ENCODE measurements at regions not wholly inside any gene's neighbourhood (a gene's known extent, or its start where the extent isn't known, plus 50 kb on each side); places are given as distances from the start of the nearest gene placed in this dataset.

GRCh38 chr1:234698686-234699085, 88.7 kb upstream of the IRF2BP2 start:
- DNase-seq: no peak
- no peaks in the 10 kb centered on the region for H3K27me3 ChIP-seq (replicated peaks)
- in situ Hi-C loops (cut with HindIII; ENCODE audit: low pct_ligation_motif_present, low sequenced_read_pairs): no loop called here
- H3K27ac ChIP-seq: no peak overlapping the region
- TF ChIP-seq, protein P1, sequence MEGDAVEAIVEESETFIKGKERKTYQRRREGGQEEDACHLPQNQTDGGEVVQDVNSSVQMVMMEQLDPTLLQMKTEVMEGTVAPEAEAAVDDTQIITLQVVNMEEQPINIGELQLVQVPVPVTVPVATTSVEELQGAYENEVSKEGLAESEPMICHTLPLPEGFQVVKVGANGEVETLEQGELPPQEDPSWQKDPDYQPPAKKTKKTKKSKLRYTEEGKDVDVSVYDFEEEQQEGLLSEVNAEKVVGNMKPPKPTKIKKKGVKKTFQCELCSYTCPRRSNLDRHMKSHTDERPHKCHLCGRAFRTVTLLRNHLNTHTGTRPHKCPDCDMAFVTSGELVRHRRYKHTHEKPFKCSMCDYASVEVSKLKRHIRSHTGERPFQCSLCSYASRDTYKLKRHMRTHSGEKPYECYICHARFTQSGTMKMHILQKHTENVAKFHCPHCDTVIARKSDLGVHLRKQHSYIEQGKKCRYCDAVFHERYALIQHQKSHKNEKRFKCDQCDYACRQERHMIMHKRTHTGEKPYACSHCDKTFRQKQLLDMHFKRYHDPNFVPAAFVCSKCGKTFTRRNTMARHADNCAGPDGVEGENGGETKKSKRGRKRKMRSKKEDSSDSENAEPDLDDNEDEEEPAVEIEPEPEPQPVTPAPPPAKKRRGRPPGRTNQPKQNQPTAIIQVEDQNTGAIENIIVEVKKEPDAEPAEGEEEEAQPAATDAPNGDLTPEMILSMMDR (IDR thresholded peaks at IDR 0.05; ENCODE audit: low read depth, low read length, missing control alignments): no peak
- H3K36me3 ChIP-seq (replicated peaks): no peaks in the 10 kb centered on the region
- no peak overlapping the region for H3K4me3 ChIP-seq (ENCODE audit: low read depth, low read length)

DNA sequence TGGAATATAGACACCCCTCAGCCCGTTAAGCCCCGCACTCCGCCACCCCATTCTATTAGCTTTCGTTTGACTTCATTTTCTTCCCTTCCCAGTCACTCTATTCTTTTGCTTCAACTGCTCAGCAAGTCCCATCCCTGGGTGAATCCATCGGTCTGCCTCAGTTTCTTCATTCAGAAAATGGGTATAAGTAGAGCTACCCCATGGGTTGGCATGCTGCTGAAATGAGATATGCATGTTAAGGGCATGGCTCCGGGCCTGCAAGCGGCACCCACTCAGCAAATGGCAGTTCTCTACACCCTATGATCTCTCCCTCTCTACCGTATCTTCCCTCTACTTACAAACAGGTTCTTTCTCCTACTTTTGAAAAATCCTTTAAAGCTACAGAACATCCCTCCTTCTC, 87.8 kb upstream of the IRF2BP2 start:
- no peaks in the 10 kb centered on the region for H3K27me3 ChIP-seq (replicated peaks)
- no peak overlapping the region for H3K27ac ChIP-seq
- TF ChIP-seq, protein P1 (IDR thresholded peaks at IDR 0.05; ENCODE audit: low read depth, low read length, missing control alignments): no peak
- DNase-seq: no peak
- in situ Hi-C loops (cut with HindIII; ENCODE audit: low pct_ligation_motif_present, low sequenced_read_pairs): no loop called here
- H3K36me3 ChIP-seq (replicated peaks): no peaks in the 10 kb centered on the region
- H3K4me3 ChIP-seq (ENCODE audit: low read depth, low read length): no peak overlapping the region

DNA sequence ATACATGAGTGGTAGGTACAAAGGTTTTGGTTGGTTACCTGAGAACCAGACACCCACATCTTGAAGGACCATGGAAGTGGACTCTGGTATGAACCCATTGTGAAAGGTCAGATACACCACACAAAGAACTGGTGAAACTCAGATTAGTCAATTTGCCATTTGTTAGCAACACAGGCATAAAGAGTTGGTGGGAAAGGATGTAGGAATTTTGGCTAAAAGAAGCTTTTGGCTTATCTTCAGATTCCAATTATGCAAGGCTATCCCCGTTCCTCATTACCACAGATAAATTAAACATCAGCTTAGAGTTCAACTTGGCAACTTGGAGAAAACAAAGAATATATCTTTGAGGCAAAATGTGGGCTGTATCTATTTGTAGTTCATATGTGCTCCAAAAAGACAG, 87.0 kb upstream of the IRF2BP2 start:
- DNase-seq: no peak
- H3K27me3 ChIP-seq (replicated peaks): no peaks in the 10 kb centered on the region
- no peaks in the 10 kb centered on the region for H3K36me3 ChIP-seq (replicated peaks)
- in situ Hi-C loops (cut with HindIII; ENCODE audit: low pct_ligation_motif_present, low sequenced_read_pairs): no loop called here
- no peak overlapping the region for H3K4me3 ChIP-seq (ENCODE audit: low read depth, low read length)
- TF ChIP-seq, protein P1 (IDR thresholded peaks at IDR 0.05; ENCODE audit: low read depth, low read length, missing control alignments): no peak
- no peak overlapping the region for H3K27ac ChIP-seq

DNA sequence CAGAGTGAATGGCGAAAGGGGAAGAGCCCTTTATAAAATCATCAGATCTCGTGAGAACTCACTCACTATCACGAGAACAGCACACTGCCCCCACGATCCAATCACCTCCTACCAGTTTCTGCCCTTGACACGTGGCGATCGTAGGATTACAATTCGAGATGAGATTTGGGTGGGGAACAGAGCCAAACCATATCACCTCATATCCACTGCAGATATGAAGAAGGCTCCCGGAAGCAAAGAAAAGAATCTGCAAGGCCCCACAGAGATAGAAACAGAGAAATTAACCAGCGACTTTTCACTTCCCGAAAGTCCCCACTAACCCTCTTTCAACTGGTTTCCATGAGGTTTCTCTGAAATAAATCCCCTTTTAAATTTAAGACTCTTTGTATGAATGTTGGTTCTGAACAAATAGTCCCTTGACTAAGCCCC, 86.2 kb upstream of the IRF2BP2 start:
- Histone ChIP-seq H3K36me3 (replicated peaks) (no peaks in the 10 kb centered on the region), H3K27ac (no peak overlapping the region), H3K27me3 (replicated peaks) (no peaks in the 10 kb centered on the region), H3K4me3 (ENCODE audit: low read depth, low read length) (no peak overlapping the region)
- in situ Hi-C loops (cut with HindIII; ENCODE audit: low pct_ligation_motif_present, low sequenced_read_pairs): no loop called here
- DNase-seq: no peak
- TF ChIP-seq, protein P1 (IDR thresholded peaks at IDR 0.05; ENCODE audit: low read depth, low read length, missing control alignments): no peak

GRCh38 chr1:234694661-234695060, 84.7 kb upstream of the IRF2BP2 start:
- Histone ChIP-seq H3K4me3 (ENCODE audit: low read depth, low read length) (no peak overlapping the region), H3K27ac (no peak overlapping the region), H3K36me3 (replicated peaks) (no peaks in the 10 kb centered on the region), H3K27me3 (replicated peaks) (no peaks in the 10 kb centered on the region)
- DNase-seq: no peak
- in situ Hi-C loops (cut with HindIII; ENCODE audit: low pct_ligation_motif_present, low sequenced_read_pairs): no loop called here
- TF ChIP-seq, protein P1 (IDR thresholded peaks at IDR 0.05; ENCODE audit: low read depth, low read length, missing control alignments): no peak

DNA sequence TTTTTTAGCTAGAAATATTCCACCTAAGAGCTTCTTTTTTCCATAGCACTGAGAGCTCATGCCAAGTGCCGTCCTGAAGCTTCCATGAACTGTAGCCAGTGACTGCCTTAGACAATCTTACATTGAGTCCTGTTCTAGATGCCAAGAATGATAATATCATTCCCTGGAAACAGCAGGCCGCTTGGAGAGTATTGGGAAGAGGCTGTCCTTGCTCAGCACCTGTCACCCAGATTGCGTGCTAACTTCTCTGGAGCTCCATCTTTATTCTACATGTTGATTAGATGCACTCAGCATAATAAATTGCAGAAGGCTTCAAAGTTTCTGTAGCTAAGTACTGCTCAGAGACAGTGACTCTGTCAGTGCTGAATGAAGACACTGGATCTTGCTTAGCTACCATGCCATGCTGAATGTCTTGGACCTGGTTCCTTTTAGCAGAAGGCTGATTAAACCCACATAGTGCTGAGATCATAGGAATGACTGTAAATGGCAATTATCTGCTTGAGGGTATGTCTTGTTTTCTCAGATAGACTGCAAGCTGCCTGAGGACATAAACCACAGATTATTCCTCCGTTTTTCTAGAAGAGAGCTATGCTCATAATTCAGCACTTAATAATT, 83.1 kb upstream of the IRF2BP2 start:
- Histone ChIP-seq H3K27ac (no peak overlapping the region), H3K27me3 (replicated peaks) (no peaks in the 10 kb centered on the region), H3K36me3 (replicated peaks) (no peaks in the 10 kb centered on the region), H3K4me3 (ENCODE audit: low read depth, low read length) (no peak overlapping the region)
- in situ Hi-C loops (cut with HindIII; ENCODE audit: low pct_ligation_motif_present, low sequenced_read_pairs): no loop called here
- no peak for DNase-seq
- TF ChIP-seq, protein P1 (IDR thresholded peaks at IDR 0.05; ENCODE audit: low read depth, low read length, missing control alignments): no peak

Measured in brain microvascular endothelial cell (primary cell).